Thymus (tissue), 11 donors: ENCODE measurements at regions not wholly inside any gene's neighbourhood (a gene's known extent, or its start where the extent isn't known, plus 50 kb on each side); places are given as distances from the start of the nearest gene placed in this dataset.
"Not testable (repeated sequence)": the region's sequence is repeated elsewhere in the genome, so short reads cannot be mapped to it uniquely, and the experiment has no call there.

Experiments used
- DNase-seq, 9 donors: peaks; one replicate each; pipeline ENCODE4 v3.0.0-alpha.2; 2013; ENCODE audit warnings: low spot score in 9 of 9, low read depth in 6 of 9, missing footprints in 1 of 9
- H3K27ac ChIP-seq, 2 donors: one replicate each; pipeline ENCODE4 v1.5.1; 2013; ENCODE audit warnings: control low read depth in 1 of 2, low read depth in 1 of 2, low read length in 1 of 2, mild to moderate bottlenecking in 1 of 2, moderate library complexity in 1 of 2
- H3K27me3 ChIP-seq, 2 donors: one replicate each; pipeline ENCODE4 v1.5.1; 2013; ENCODE audit warnings: low read length in 1 of 2; ENCODE audit not compliant: control insufficient read depth in 2 of 2, insufficient read depth in 1 of 2
- H3K36me3 ChIP-seq, 2 donors: one replicate each; pipeline ENCODE4 v1.5.1; 2013; ENCODE audit warnings: low read length in 1 of 2, mild to moderate bottlenecking in 1 of 2, moderate library complexity in 1 of 2; ENCODE audit not compliant: control insufficient read depth in 2 of 2, insufficient read depth in 2 of 2
- H3K4me1 ChIP-seq, 2 donors: one replicate each; pipeline ENCODE4 v1.5.1; 2013; ENCODE audit warnings: low read length in 2 of 2; ENCODE audit not compliant: control insufficient read depth in 2 of 2, insufficient read depth in 2 of 2
- H3K4me3 ChIP-seq, 2 donors: one replicate each; pipeline ENCODE4 v1.5.1; 2013; ENCODE audit warnings: low read length in 2 of 2, control low read depth in 1 of 2, mild to moderate bottlenecking in 1 of 2
- H3K9me3 ChIP-seq, 2 donors: one replicate each; pipeline ENCODE4 v1.5.1; 2013; ENCODE audit warnings: low read length in 1 of 2, mild to moderate bottlenecking in 1 of 2; ENCODE audit not compliant: control insufficient read depth in 2 of 2, insufficient read depth in 1 of 2
- WGBS: extraction: QIAGEN DNeasy Blood & Tissue Kit; methylation state at CpG from one replicate; pipeline ENCODE4 v1.1.7; 2013; 5-methylcytosine and 5-hydroxymethylcytosine counted together
- donor health status: healthy.

DNA sequence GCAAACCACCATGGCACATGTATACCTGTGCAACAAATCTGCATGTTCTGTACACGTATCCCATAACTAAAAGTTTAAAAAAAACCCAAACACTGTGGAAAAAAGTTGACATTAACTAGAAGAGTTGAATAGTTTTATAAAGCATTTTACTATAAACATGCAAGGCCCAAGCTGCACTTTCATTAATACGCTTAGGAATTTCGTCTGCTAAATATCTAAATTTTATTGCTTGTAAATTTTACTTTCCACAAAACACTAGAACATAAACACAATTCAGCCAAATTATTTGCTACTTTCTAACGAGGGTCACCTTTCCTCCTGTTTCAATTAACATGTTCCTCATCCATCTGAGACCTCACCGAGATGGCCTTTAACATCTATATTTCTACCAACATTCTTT is 74.4 kb upstream of the MAN1A1 start:
- no peak overlapping the region for H3K4me3 ChIP-seq
- H3K27ac ChIP-seq: no peak overlapping the region
- no peaks in the 10 kb centered on the region for H3K36me3 ChIP-seq
- H3K9me3 ChIP-seq: no peaks in the 10 kb centered on the region
- no peaks in the 10 kb centered on the region for H3K27me3 ChIP-seq
- no peak for DNase-seq
- no peaks in the 10 kb centered on the region for H3K4me1 ChIP-seq
- 96% methylated on average over 5 of the region's 5 CpGs for WGBS

DNA sequence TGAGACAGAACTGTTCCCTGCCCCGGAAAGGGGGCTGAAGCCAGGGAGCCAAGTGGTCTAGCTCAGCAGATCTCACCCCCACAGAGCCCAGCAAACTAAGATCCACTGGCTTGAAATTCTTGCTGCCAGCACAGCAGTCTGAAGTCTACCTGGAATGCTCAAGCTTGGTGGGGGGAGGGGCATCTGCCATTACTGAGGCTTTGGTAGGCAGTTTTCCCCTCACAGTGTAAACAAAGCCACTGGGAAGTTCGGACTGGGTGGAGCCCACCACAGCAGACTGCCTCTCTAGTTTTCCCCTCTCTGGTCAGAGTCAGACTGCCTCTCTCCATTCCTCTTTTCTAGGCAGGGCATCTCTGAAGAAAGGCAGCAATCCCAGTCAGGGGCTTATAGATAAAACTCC is 68.5 kb upstream of the MAN1A1 start:
- H3K4me3 ChIP-seq, H3K36me3 ChIP-seq, H3K4me1 ChIP-seq, H3K9me3 ChIP-seq, H3K27ac ChIP-seq, DNase-seq, H3K27me3 ChIP-seq: not testable (repeated sequence)
- 94% methylated on average over 2 of the region's 2 CpGs for WGBS

DNA sequence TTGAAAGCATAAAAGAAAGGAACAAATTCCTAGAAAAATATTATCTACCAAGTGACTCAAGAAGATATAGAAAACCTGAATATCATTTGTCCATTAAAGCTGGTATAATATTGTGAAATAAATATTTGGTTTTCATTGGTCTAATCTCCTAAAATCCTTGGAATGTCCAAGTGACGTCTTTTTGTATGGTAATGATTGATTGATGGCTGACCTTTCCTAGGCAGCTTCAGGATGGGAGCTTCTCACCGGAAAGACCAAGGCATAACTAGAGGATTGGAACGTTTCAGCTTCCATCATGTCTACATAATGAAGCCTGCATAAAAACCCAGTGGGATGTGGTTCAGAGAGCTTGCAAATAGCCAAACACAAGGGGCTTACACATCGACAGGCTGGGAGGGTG is 57.6 kb upstream of the MAN1A1 start:
- H3K4me1 ChIP-seq: no peaks in the 10 kb centered on the region

DNA sequence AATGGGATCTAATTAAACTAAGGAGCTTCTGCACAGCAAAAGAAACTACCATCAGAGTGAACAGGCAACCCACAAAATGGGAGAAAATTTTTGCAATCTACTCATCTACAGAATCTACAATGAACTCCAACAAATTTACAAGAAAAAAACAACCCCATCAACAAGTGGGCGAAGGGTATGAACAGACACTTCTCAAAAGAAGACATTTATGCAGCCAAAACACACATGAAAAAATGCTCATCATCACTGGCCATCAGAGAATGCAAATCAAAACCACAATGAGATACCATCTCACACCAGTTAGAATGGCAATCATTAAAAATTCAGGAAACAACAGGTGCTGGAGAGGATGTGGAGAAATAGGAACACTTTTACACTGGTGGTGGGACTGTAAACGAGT is 55.6 kb upstream of the MAN1A1 start:
- not testable (repeated sequence) for H3K27me3 ChIP-seq, DNase-seq, H3K9me3 ChIP-seq, H3K36me3 ChIP-seq, H3K27ac ChIP-seq, H3K4me1 ChIP-seq, H3K4me3 ChIP-seq
- 83% methylated on average over 2 of the region's 2 CpGs for WGBS

More for the DNA sequence above, 57.6 kb upstream of the MAN1A1 start:
- DNase-seq: no peak
- H3K9me3 ChIP-seq: no peaks in the 10 kb centered on the region
- no peaks in the 10 kb centered on the region for H3K36me3 ChIP-seq
- no peaks in the 10 kb centered on the region for H3K27me3 ChIP-seq
- H3K4me3 ChIP-seq: no peak overlapping the region
- WGBS: 94% methylated on average over 4 of the region's 4 CpGs
- H3K27ac ChIP-seq: no peak overlapping the region
